ENCODE measurements at regions not wholly inside any gene's neighbourhood (a gene's known extent, or its start where the extent isn't known, plus 50 kb on each side); places are given as distances from the start of the nearest gene placed in this dataset.

- 57 to 60% methylated on average over 10 to 13 of the region's 13 CpGs for WGBS, 2 donors
- Histone ChIP-seq H3K4me3 (replicated peaks in 1 of 3) (no peak overlapping the region), H3K27ac (no peak overlapping the region), H3K9me3 (no peaks in the 10 kb centered on the region), H3K36me3 (no peaks in the 10 kb centered on the region), H3K27me3 (no peaks in the 10 kb centered on the region), H3K4me1 (no peaks in the 10 kb centered on the region)
- DNase-seq = no peak
- intact Hi-C loops (cut with DNase I) = no loop called here
- no peak for TF ChIP-seq POLR2A (IDR thresholded peaks at IDR 0.05)
- TF ChIP-seq CTCF (IDR thresholded peaks at IDR 0.05) = no peak
Measured at GRCh38 chr1:30527511-30528140, 195.8 kb downstream of the MATN1 start.

- Histone ChIP-seq H3K4me3 (replicated peaks in 1 of 3) (no peak overlapping the region), H3K27me3 (no peaks in the 10 kb centered on the region), H3K36me3 (no peaks in the 10 kb centered on the region), H3K9me3 (no peaks in the 10 kb centered on the region), H3K4me1 (no peaks in the 10 kb centered on the region), H3K27ac (no peak overlapping the region)
- intact Hi-C loops (cut with DNase I) = no loop called here
- no peak for DNase-seq
- 39 to 54% methylated on average over 6 of the region's 6 CpGs for WGBS, 2 donors
- TF ChIP-seq CTCF (IDR thresholded peaks at IDR 0.05) (no peak), POLR2A (IDR thresholded peaks at IDR 0.05) (no peak)
Measured at GRCh38 chr1:30526652-30527345, 196.6 kb downstream of the MATN1 start.

- Histone ChIP-seq H3K4me1 (no peaks in the 10 kb centered on the region), H3K27ac (no peak overlapping the region), H3K9me3 (no peaks in the 10 kb centered on the region), H3K4me3 (replicated peaks in 1 of 3) (no peak overlapping the region), H3K36me3 (no peaks in the 10 kb centered on the region), H3K27me3 (no peaks in the 10 kb centered on the region)
- DNase-seq = peak in 1 of 2 donors; percentile 5
- WGBS, 2 donors = 35 to 55% methylated on average over 10 of the region's 10 CpGs
- intact Hi-C loops (cut with DNase I) = no loop called here
- TF ChIP-seq POLR2A (IDR thresholded peaks at IDR 0.05) (no peak), CTCF (IDR thresholded peaks at IDR 0.05) (no peak)
Measured at GRCh38 chr1:30525971-30526651, 197.3 kb downstream of the MATN1 start.

GRCh38 chr1:30525631-30525970, 197.8 kb downstream of the MATN1 start:
- H3K27me3 ChIP-seq = no peaks in the 10 kb centered on the region
- no peaks in the 10 kb centered on the region for H3K36me3 ChIP-seq
- TF ChIP-seq CTCF (IDR thresholded peaks at IDR 0.05) (no peak), POLR2A (IDR thresholded peaks at IDR 0.05) (no peak)
- intact Hi-C loops (cut with DNase I) = no loop called here
- H3K9me3 ChIP-seq = no peaks in the 10 kb centered on the region
- 73 to 79% methylated on average over 2 to 4 of the region's 4 CpGs for WGBS, 2 donors
- no peak overlapping the region for H3K4me3 ChIP-seq (replicated peaks in 1 of 3)
- no peak overlapping the region for H3K27ac ChIP-seq
- no peaks in the 10 kb centered on the region for H3K4me1 ChIP-seq
- DNase-seq = no peak

All from thyroid gland (tissue), 4 donors.